Body of pancreas (tissue), 4 donors: ENCODE measurements at regions not wholly inside any gene's neighbourhood (a gene's known extent, or its start where the extent isn't known, plus 50 kb on each side); places are given as distances from the start of the nearest gene placed in this dataset.

ENCODE experiments used
- POLR2A ChIP-seq, 3 donors: fragments of 450-650 bp; IDR thresholded peaks; one replicate each; pipeline ENCODE4 v1.6.1; 2016; ENCODE audit warnings: antibody characterized with exemption in 3 of 3, mild to moderate bottlenecking in 2 of 3
- TF ChIP-seq, protein P1 (sequence below), 7 experiments: fragments of 450-650 bp in 4 of 7; fragments of 200-600 bp in 3 of 7; sonication (generic) in 3 of 7; IDR thresholded peaks; one replicate each; pipeline ENCODE4 v1.5.1; 2016 to 2019; ENCODE audit warnings: antibody characterized with exemption in 7 of 7

DNA sequence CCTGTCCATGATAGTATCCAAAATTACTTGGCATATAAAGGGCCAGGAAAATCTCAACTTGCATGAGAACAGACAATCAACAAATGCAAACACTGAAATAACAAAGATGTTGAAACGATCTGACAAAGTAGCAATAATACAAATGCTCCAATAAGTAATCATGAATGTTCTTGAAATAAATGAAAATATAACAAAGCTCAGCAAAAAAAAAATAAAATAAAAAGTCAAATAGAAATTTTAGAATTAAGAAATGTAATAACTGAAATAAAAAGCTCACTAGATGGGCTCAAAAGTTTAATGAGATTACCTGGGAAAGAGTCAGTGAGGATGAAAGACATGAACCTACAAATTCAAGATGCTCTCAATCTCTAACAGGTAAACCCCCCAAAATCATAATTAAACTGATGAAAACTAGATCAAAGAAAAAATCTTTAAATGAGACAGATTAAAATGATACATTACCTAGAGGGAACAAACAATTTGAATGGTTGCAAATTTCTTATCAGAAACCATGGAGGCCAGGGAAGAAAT is 319.0 kb upstream of the IRX3 start:
- TF ChIP-seq, protein P1, sequence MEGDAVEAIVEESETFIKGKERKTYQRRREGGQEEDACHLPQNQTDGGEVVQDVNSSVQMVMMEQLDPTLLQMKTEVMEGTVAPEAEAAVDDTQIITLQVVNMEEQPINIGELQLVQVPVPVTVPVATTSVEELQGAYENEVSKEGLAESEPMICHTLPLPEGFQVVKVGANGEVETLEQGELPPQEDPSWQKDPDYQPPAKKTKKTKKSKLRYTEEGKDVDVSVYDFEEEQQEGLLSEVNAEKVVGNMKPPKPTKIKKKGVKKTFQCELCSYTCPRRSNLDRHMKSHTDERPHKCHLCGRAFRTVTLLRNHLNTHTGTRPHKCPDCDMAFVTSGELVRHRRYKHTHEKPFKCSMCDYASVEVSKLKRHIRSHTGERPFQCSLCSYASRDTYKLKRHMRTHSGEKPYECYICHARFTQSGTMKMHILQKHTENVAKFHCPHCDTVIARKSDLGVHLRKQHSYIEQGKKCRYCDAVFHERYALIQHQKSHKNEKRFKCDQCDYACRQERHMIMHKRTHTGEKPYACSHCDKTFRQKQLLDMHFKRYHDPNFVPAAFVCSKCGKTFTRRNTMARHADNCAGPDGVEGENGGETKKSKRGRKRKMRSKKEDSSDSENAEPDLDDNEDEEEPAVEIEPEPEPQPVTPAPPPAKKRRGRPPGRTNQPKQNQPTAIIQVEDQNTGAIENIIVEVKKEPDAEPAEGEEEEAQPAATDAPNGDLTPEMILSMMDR (IDR thresholded peaks at IDR 0.05) = no peak
- TF ChIP-seq POLR2A (IDR thresholded peaks at IDR 0.05) = no peak
